CD14-positive monocyte (primary cell): ENCODE measurements at regions not wholly inside any gene's neighbourhood (a gene's known extent, or its start where the extent isn't known, plus 50 kb on each side); places are given as distances from the start of the nearest gene placed in this dataset.

Experiments used
- DNase-seq, 3 donors: peaks; one replicate each; pipeline ENCODE4 v3.0.0-alpha.2; 2011 to 2022
- H2AFZ ChIP-seq: 2 replicates; pipeline ENCODE4 v1.6.0; 2012; ENCODE audit warnings: mild to moderate bottlenecking, low read depth, low read length, inconsistent platforms; ENCODE audit not compliant: insufficient read depth, poor library complexity, severe bottlenecking
- H3K27ac ChIP-seq, 2 donors: 1 replicate in 1 of 2; 2 replicates in 1 of 2; pipeline ENCODE4 v1.5.1; 2012 to 2013; ENCODE audit warnings: low read length in 2 of 2, control low read depth in 1 of 2, inconsistent platforms in 1 of 2, low read depth in 1 of 2, mild to moderate bottlenecking in 1 of 2
- H3K27me3 ChIP-seq, 2 donors: one replicate each; pipeline versions ENCODE4 v1.6.0 to v1.6.1; 2011 to 2013; ENCODE audit warnings: low read length in 2 of 2; ENCODE audit not compliant: control insufficient read depth in 2 of 2, insufficient read depth in 2 of 2
- H3K36me3 ChIP-seq, 2 donors: replicated peaks in 1 of 2; 1 replicate in 1 of 2; 2 replicates in 1 of 2; pipeline versions ENCODE4 v1.5.1 to v1.6.1; 2012 to 2013; ENCODE audit warnings: low read length in 2 of 2, control low read depth in 1 of 2, inconsistent platforms in 1 of 2, mild to moderate bottlenecking in 1 of 2; ENCODE audit not compliant: insufficient read depth in 2 of 2, control insufficient read depth in 1 of 2
- H3K4me1 ChIP-seq, 2 donors: 1 replicate in 1 of 2; 2 replicates in 1 of 2; pipeline versions ENCODE4 v1.5.1 to v1.6.1; 2012 to 2013; ENCODE audit warnings: low read length in 2 of 2, control low read depth in 1 of 2, inconsistent platforms in 1 of 2, mild to moderate bottlenecking in 1 of 2, moderate library complexity in 1 of 2; ENCODE audit not compliant: insufficient read depth in 2 of 2, control insufficient read depth in 1 of 2
- H3K4me2 ChIP-seq: replicated peaks from 2 replicates; pipeline ENCODE3; 2012; ENCODE audit warnings: low read length, moderate library complexity, mild to moderate bottlenecking; ENCODE audit not compliant: poor library complexity, severe bottlenecking; ENCODE audit errors: extremely low read depth
- H3K4me3 ChIP-seq, 3 experiments: fragments of 200-600 bp in 1 of 3; sonication (generic) in 1 of 3; replicated peaks in 1 of 3; 1 replicate in 2 of 3; 2 replicates in 1 of 3; pipeline ENCODE4 v1.5.1; 2011 to 2013; ENCODE audit warnings: low read length in 3 of 3, mild to moderate bottlenecking in 3 of 3, control low read depth in 2 of 3, low read depth in 2 of 3, inconsistent platforms in 1 of 3, moderate library complexity in 1 of 3
- H3K79me2 ChIP-seq: 2 replicates; pipeline ENCODE4 v1.6.0; 2012; ENCODE audit warnings: mild to moderate bottlenecking, control low read depth, inconsistent platforms, low read length, moderate library complexity; ENCODE audit not compliant: insufficient read depth
- H3K9ac ChIP-seq: 2 replicates; pipeline ENCODE4 v1.6.0; 2017; ENCODE audit warnings: low read length, mild to moderate bottlenecking; ENCODE audit not compliant: insufficient read depth, poor library complexity, severe bottlenecking
- H3K9me3 ChIP-seq, 2 donors: replicated peaks in 1 of 2; 1 replicate in 1 of 2; 2 replicates in 1 of 2; pipeline versions ENCODE4 v1.5.1 to v1.6.1; 2012 to 2013; ENCODE audit warnings: low read length in 2 of 2, control low read depth in 1 of 2; ENCODE audit not compliant: control insufficient read depth in 1 of 2, insufficient read depth in 1 of 2
- H4K20me1 ChIP-seq: 2 replicates; pipeline ENCODE4 v1.6.0; 2012; ENCODE audit warnings: mild to moderate bottlenecking, low read length, control low read depth, moderate library complexity; ENCODE audit not compliant: insufficient read depth
- H3K27ac Mint-ChIP-seq, 7 donors: one replicate each; pipeline ENCODE4 v1.8.0; 2020; ENCODE audit warnings: mild to moderate bottlenecking in 7 of 7, mixed read lengths in 7 of 7, moderate library complexity in 6 of 7, inconsistent platforms in 2 of 7
- H3K27me3 Mint-ChIP-seq, 3 donors: one replicate each; pipeline ENCODE4 v1.8.0; 2021 to 2022; ENCODE audit warnings: low read depth in 3 of 3, mild to moderate bottlenecking in 3 of 3, mixed read lengths in 3 of 3, moderate library complexity in 3 of 3, inconsistent platforms in 1 of 3
- H3K36me3 Mint-ChIP-seq, 2 donors: one replicate each; pipeline ENCODE4 v1.8.0; 2020; ENCODE audit warnings: mixed read lengths in 2 of 2, inconsistent platforms in 1 of 2, mild to moderate bottlenecking in 1 of 2
- H3K4me1 Mint-ChIP-seq: one replicate; pipeline ENCODE4 v1.8.0; 2020; ENCODE audit warnings: mild to moderate bottlenecking, mixed read lengths
- H3K4me3 Mint-ChIP-seq, 2 donors: one replicate each; pipeline ENCODE4 v1.8.0; 2020; ENCODE audit warnings: mild to moderate bottlenecking in 2 of 2, mixed read lengths in 2 of 2, moderate library complexity in 1 of 2
- H3K9me3 Mint-ChIP-seq, 7 donors: one replicate each; pipeline ENCODE4 v1.8.0; 2020 to 2022; ENCODE audit warnings: mixed read lengths in 7 of 7, mild to moderate bottlenecking in 6 of 7, moderate library complexity in 6 of 7, inconsistent platforms in 2 of 7
- CTCF ChIP-seq: fragments of 200-600 bp; IDR thresholded peaks from one replicate; pipeline ENCODE4 v1.8.0; 2022; ENCODE audit warnings: antibody characterized with exemption, mild to moderate bottlenecking
- WGBS: methylation state at CpG from one replicate; pipeline ENCODE4 v1.1.5; 2013; ENCODE audit warnings: missing lambda C conversion rate; ENCODE audit not compliant: insufficient coverage; 5-methylcytosine and 5-hydroxymethylcytosine counted together
- intact Hi-C, 2 donors: fragments of 100-400 bp; cut with micrococcal nuclease; formaldehyde crosslinking; loops; one replicate each; pipeline versions ENCODE4 v1.15.0 to v1.15.1; 2023

GRCh38 chr16:66188917-66189725 lies 177.4 kb upstream of the CDH5 start:
- no peak for DNase-seq
- Mint-ChIP-seq H3K4me3 (no peak overlapping the region), H3K27me3 (peaks cover 0 to 4% (median 2%) of the 10 kb centered on the region in 3 donors), H3K36me3 (no peaks in the 10 kb centered on the region), H3K27ac (peak overlapping the region in 1 of 7 donors; percentile 12), H3K4me1 (peaks cover 11% of the 10 kb centered on the region), H3K9me3 (no peaks in the 10 kb centered on the region)
- H3K4me3 ChIP-seq, result no peak overlapping the region
- H3K27me3 ChIP-seq, result no peaks in the 10 kb centered on the region
- 96% methylated on average over 6 of the region's 10 CpGs for WGBS
- no peaks in the 10 kb centered on the region for H3K9me3 ChIP-seq
- no peak overlapping the region for H3K27ac ChIP-seq
- H3K9ac ChIP-seq, result no peak overlapping the region
- no peak for TF ChIP-seq CTCF
- no peak overlapping the region for H2AFZ ChIP-seq
- H3K4me1 ChIP-seq, result no peaks in the 10 kb centered on the region
- intact Hi-C loops, result no loop called here
- no peaks in the 10 kb centered on the region for H4K20me1 ChIP-seq
- H3K36me3 ChIP-seq, result no peaks in the 10 kb centered on the region
- no peaks in the 10 kb centered on the region for H3K79me2 ChIP-seq
- no peak overlapping the region for H3K4me2 ChIP-seq

GRCh38 chr16:66186251-66186785 lies 180.2 kb upstream of the CDH5 start:
- no peaks in the 10 kb centered on the region for H3K4me1 ChIP-seq
- H3K36me3 ChIP-seq, result no peaks in the 10 kb centered on the region
- H3K27me3 Mint-ChIP-seq, result peaks cover 1 to 4% (median 2%) of the 10 kb centered on the region in 3 donors
- H3K27ac Mint-ChIP-seq, result no peak overlapping the region
- no peak overlapping the region for H3K4me3 Mint-ChIP-seq
- H3K36me3 Mint-ChIP-seq, result no peaks in the 10 kb centered on the region
- H2AFZ ChIP-seq, result no peak overlapping the region
- TF ChIP-seq CTCF, result no peak
- no peaks in the 10 kb centered on the region for H3K27me3 ChIP-seq
- 94% methylated on average over 3 of the region's 4 CpGs for WGBS
- no peak overlapping the region for H3K4me2 ChIP-seq
- no peaks in the 10 kb centered on the region for H3K9me3 Mint-ChIP-seq
- H3K9me3 ChIP-seq, result no peaks in the 10 kb centered on the region
- peaks cover 17% of the 10 kb centered on the region for H3K4me1 Mint-ChIP-seq
- H3K27ac ChIP-seq, result no peak overlapping the region
- H3K79me2 ChIP-seq, result no peaks in the 10 kb centered on the region
- DNase-seq, result no peak
- H3K9ac ChIP-seq, result no peak overlapping the region
- intact Hi-C loops, result no loop called here
- no peak overlapping the region for H3K4me3 ChIP-seq
- H4K20me1 ChIP-seq, result no peaks in the 10 kb centered on the region
